ENCODE measurements at regions not wholly inside any gene's neighbourhood (a gene's known extent, or its start where the extent isn't known, plus 50 kb on each side); places are given as distances from the start of the nearest gene placed in this dataset.

DNA sequence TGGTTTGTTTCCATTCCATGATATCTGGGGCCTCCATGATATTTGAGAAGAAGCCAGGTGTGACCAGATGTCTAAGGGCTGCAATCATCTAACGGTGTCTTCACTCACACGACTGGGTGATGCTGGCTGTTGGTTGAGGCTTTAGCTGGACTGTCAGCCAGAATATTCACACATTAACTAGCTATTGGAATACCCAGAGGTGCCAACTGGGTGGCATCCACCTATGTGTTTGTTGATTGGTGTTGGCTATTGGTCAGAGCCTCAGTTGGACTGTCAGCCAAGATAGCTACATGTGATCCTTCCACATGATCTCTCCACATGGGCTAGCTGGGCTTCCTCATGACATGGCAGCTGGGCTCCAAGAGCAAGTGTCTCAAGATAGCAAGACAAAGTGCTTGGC lies 117.4 kb downstream of the CDCA7 start:
- Mint-ChIP-seq H3K4me1 (no peaks in the 10 kb centered on the region), H3K36me3 (ENCODE audit: low read depth) (no peaks in the 10 kb centered on the region), H3K27ac (no peak overlapping the region), H3K9me3 (ENCODE audit: low read depth) (no peaks in the 10 kb centered on the region), H3K4me3 (no peak overlapping the region), H3K27me3 (peaks cover 9% of the 10 kb centered on the region)
- no peak for DNase-seq
- intact Hi-C loops (cut with DNase I, micrococcal nuclease), result no loop called here
- ATAC-seq, result no peak
- ChIA-PET CTCF (no interaction called here), POLR2A (no interaction called here)

DNA sequence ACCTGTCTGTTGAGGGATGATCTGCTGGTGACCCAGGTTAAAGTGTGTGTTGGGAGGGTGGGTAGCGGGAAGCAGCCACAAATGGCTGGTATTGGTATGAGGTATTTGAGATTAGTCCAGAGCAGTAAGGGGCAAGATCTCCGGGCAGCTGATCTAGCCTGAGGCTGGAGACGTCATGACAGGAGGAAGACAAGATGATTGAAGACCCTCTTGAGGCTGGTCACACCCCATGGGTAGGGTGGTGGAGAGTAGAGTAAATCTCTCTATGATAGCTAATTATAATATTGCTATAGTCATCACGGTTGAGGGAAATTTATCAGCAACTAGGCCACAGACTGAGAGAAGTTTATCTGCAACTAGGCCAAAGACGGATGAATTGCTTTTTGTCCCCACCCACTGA lies 128.5 kb downstream of the CDCA7 start:
- CTCF ChIA-PET, result interaction anchor here (0.8 kb wide), 2 partner anchors 38 to 182 kb away, joined by 4 to 6 read pairs; no protein-coding TSS in a partner anchor
- H3K9me3 Mint-ChIP-seq (ENCODE audit: low read depth), result no peaks in the 10 kb centered on the region

DNA sequence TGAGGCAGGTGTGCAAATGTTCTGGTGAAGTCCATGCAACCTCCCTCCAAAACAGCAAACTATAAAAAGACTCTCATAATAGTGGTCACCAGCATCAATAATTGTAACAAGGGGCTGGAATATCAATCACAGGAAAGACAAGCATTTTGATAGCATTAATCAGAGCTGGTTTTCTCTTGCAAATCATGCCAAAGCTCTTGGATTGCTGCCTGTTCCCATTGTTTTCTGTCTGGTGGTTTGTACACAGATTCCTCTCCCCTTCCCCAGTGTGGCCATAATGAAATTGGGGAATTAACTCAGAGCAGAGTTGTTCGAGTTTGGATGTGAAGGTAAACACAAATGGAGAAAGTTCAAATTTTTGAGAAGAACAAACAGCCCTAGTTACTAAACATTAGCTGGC lies 134.2 kb downstream of the CDCA7 start:
- Mint-ChIP-seq H3K36me3 (ENCODE audit: low read depth) (no peaks in the 10 kb centered on the region), H3K4me3 (no peak overlapping the region), H3K9me3 (ENCODE audit: low read depth) (no peaks in the 10 kb centered on the region), H3K27ac (no peak overlapping the region), H3K4me1 (no peaks in the 10 kb centered on the region), H3K27me3 (peaks cover 16% of the 10 kb centered on the region)
- ChIA-PET CTCF (interaction anchor here (0.7 to 0.9 kb wide), 2 partner anchors 9 to 42 kb away, joined by 3 read pairs; no protein-coding TSS in a partner anchor), POLR2A (no interaction called here)
- intact Hi-C loops (cut with DNase I, micrococcal nuclease), result no loop called here
- DNase-seq (no peak), ATAC-seq (no peak)

More for the DNA sequence above, 128.5 kb downstream of the CDCA7 start:
- ATAC-seq (no peak), DNase-seq (no peak)
- H3K27ac Mint-ChIP-seq, result no peak overlapping the region
- no peaks in the 10 kb centered on the region for H3K4me1 Mint-ChIP-seq
- no peak overlapping the region for H3K4me3 Mint-ChIP-seq
- intact Hi-C loops (cut with DNase I, micrococcal nuclease), result no loop called here
- no peaks in the 10 kb centered on the region for H3K36me3 Mint-ChIP-seq (ENCODE audit: low read depth)
- peaks cover 7% of the 10 kb centered on the region for H3K27me3 Mint-ChIP-seq
- POLR2A ChIA-PET, result no interaction called here

DNA sequence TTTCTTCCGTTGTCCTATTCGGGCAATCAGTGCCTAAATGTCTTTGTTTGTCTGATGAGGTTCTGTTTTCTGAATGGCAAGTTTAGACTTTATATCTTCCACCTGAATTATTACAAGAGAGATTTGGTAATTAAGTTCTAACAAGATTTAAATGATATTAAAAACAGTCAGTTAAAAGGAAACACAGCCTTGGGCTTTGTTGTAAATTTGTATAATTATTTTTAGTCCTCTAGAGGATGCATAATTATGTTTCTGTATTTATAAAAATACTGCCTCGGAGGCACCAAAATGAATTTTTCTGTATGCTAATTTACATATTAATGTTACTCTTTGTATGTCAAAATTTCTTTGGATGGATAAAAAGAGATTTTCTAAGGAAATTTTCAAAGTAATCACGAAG lies 136.7 kb downstream of the CDCA7 start:
- Mint-ChIP-seq H3K9me3 (ENCODE audit: low read depth) (no peaks in the 10 kb centered on the region), H3K4me3 (no peak overlapping the region), H3K27ac (no peak overlapping the region), H3K27me3 (peaks cover 12% of the 10 kb centered on the region), H3K36me3 (ENCODE audit: low read depth) (no peaks in the 10 kb centered on the region), H3K4me1 (no peaks in the 10 kb centered on the region)
- CTCF ChIA-PET, result no interaction called here
- POLR2A ChIA-PET, result no interaction called here
- DNase-seq (no peak), ATAC-seq (no peak)
- intact Hi-C loops (cut with DNase I, micrococcal nuclease), result no loop called here

DNA sequence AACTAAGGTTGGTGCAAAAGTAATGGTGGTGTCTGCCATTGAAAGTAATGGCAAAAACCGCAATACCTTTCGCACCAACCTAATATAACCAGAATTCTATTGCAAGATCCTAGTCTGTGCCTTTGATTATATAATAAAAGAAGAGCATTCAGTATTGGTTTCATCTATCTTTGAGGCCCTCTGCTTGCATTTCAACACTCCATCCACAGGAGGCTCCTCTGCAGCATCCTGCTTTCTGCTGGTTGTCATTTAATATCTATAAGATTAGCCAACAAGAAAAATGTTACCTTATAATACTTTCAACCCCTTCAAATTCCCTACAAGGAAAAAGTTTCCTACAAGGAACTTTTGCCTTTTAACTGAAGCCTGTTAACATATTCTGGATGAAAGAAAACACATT lies 139.2 kb downstream of the CDCA7 start:
- Mint-ChIP-seq H3K4me1 (no peaks in the 10 kb centered on the region), H3K9me3 (ENCODE audit: low read depth) (no peaks in the 10 kb centered on the region), H3K4me3 (no peak overlapping the region), H3K27ac (no peak overlapping the region), H3K27me3 (peaks cover 9% of the 10 kb centered on the region), H3K36me3 (ENCODE audit: low read depth) (no peaks in the 10 kb centered on the region)
- ChIA-PET POLR2A (no interaction called here), CTCF (no interaction called here)
- DNase-seq (no peak), ATAC-seq (no peak)
- intact Hi-C loops (cut with DNase I, micrococcal nuclease), result no loop called here

DNA sequence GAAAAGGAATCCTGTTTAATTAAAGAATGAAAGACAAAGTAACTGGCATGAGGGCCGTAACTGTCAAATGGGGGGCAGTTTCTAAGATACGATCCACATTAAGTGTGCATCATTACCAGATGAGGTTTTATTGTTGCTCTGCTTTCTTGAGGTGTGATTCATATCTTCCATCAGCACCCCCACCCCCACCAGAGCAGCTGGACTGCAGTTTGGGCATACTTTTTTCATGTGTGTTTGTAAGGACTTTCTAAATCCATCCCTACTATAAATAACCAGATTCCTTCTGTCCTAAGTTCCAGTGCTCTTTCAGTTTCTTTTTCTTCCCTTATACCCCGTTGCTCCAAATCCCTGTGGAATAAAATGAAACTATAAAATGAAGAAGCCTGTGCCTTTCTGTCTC lies 142.1 kb downstream of the CDCA7 start:
- ChIA-PET POLR2A (no interaction called here), CTCF (no interaction called here)
- no peaks in the 10 kb centered on the region for H3K36me3 Mint-ChIP-seq (ENCODE audit: low read depth)
- no peaks in the 10 kb centered on the region for H3K4me1 Mint-ChIP-seq
- H3K9me3 Mint-ChIP-seq (ENCODE audit: low read depth), result peaks cover 2% of the 10 kb centered on the region
- intact Hi-C loops (cut with DNase I, micrococcal nuclease), result no loop called here
- no peak overlapping the region for H3K27ac Mint-ChIP-seq
- H3K27me3 Mint-ChIP-seq, result peaks cover 5% of the 10 kb centered on the region
- no peak overlapping the region for H3K4me3 Mint-ChIP-seq
- no peak for DNase-seq
- ATAC-seq, result no peak

DNA sequence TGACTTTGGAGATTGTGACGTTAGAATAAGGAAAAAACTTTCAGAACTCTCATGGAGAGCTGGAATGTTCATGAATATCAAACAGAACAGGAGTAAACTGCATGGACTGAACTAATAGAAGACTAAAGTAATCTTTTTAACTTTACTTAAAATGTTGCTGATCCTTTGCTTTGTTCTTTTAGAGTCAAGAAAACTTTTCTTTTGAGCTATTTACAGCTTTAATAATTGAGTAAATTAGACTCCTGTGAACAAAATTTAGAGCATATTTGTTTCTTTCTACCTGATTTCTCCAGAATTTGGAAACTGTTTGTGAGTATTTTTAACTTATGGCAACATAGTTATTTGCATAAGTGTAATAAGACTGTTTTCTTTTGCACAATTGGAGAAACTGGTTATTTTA lies 146.3 kb downstream of the CDCA7 start:
- no peaks in the 10 kb centered on the region for H3K4me1 Mint-ChIP-seq
- H3K27ac Mint-ChIP-seq, result no peak overlapping the region
- peaks cover 6% of the 10 kb centered on the region for H3K9me3 Mint-ChIP-seq (ENCODE audit: low read depth)
- intact Hi-C loops (cut with DNase I, micrococcal nuclease), result no loop called here
- CTCF ChIA-PET, result no interaction called here
- H3K4me3 Mint-ChIP-seq, result no peak overlapping the region
- peaks cover 15% of the 10 kb centered on the region for H3K27me3 Mint-ChIP-seq
- POLR2A ChIA-PET, result no interaction called here
- H3K36me3 Mint-ChIP-seq (ENCODE audit: low read depth), result no peaks in the 10 kb centered on the region
- ATAC-seq (no peak), DNase-seq (no peak)

DNA sequence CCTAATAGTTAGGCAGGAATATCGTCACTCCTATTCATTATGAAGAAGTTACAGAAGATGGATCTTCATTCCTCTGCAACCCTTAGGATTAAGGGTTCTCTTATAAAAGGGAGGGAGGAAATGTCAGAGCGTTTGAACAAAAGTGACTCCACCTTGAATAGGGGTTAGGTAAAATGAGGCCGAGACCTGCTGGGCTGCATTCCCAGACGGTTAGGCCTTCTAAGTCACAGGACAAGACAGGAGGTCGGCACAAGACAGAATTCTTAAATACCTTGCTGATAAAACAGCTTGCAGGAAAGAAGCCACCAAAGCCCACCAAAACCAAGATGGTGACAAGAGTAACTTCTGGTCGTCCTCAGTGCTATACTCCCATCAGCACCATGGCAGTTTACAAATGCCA lies 147.6 kb downstream of the CDCA7 start:
- no peak for DNase-seq
- Mint-ChIP-seq H3K9me3 (ENCODE audit: low read depth) (peaks cover 6% of the 10 kb centered on the region), H3K27me3 (peaks cover 15% of the 10 kb centered on the region), H3K27ac (no peak overlapping the region), H3K4me3 (no peak overlapping the region), H3K36me3 (ENCODE audit: low read depth) (no peaks in the 10 kb centered on the region), H3K4me1 (no peaks in the 10 kb centered on the region)
- CTCF ChIA-PET, result no interaction called here
- intact Hi-C loops (cut with DNase I, micrococcal nuclease), result no loop called here
- POLR2A ChIA-PET, result no interaction called here
- no peak for ATAC-seq

DNA sequence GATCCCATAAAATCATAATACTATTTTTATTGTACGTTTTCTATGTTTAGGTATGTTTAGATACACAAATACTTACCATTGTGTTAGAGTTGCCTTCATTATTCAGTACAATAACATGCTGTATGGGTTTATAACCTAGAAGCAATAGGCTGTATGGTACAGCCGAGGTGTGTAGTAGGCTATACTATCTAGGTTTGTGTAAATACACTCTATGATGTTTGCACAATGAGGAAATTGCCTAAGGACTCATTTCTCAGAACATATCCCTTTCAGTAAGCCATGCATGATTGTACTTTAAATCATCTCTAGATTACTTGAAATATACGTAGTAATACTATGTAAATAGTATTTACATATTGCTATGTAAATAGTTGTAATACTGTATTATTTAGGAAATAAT lies 156.7 kb downstream of the CDCA7 start:
- DNase-seq, result no peak
- no peak overlapping the region for H3K4me3 Mint-ChIP-seq
- CTCF ChIA-PET, result no interaction called here
- no peak overlapping the region for H3K27ac Mint-ChIP-seq
- POLR2A ChIA-PET, result no interaction called here
- H3K27me3 Mint-ChIP-seq, result peaks cover 15% of the 10 kb centered on the region
- no peaks in the 10 kb centered on the region for H3K4me1 Mint-ChIP-seq
- H3K36me3 Mint-ChIP-seq (ENCODE audit: low read depth), result no peaks in the 10 kb centered on the region
- intact Hi-C loops (cut with DNase I, micrococcal nuclease), result no loop called here
- H3K9me3 Mint-ChIP-seq (ENCODE audit: low read depth), result no peaks in the 10 kb centered on the region
- no peak for ATAC-seq

DNA sequence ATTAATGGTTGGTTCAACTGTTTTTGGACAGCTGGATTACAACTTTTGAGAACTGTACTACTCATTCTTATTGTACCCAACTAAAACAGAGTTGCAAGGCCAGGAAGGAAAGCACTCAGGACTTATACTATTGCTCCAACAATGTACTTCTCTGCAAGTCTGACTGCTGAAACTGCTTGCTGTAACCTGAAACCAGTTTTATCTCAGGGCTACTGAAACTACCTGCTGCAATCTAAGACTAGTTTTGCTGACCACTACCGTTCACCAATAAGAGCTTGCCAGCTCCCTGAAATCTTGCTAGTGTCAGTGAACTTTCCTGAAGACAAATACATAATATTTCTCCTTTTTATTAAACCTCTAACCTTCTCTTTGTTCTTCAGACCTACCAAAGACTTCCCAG lies 157.3 kb downstream of the CDCA7 start:
- CTCF ChIA-PET, result no interaction called here
- ATAC-seq (no peak), DNase-seq (no peak)
- Mint-ChIP-seq H3K4me1 (no peaks in the 10 kb centered on the region), H3K9me3 (ENCODE audit: low read depth) (peaks cover 3% of the 10 kb centered on the region), H3K27me3 (peaks cover 15% of the 10 kb centered on the region), H3K4me3 (no peak overlapping the region), H3K27ac (no peak overlapping the region), H3K36me3 (ENCODE audit: low read depth) (no peaks in the 10 kb centered on the region)
- intact Hi-C loops (cut with DNase I, micrococcal nuclease), result no loop called here
- POLR2A ChIA-PET, result no interaction called here

DNA sequence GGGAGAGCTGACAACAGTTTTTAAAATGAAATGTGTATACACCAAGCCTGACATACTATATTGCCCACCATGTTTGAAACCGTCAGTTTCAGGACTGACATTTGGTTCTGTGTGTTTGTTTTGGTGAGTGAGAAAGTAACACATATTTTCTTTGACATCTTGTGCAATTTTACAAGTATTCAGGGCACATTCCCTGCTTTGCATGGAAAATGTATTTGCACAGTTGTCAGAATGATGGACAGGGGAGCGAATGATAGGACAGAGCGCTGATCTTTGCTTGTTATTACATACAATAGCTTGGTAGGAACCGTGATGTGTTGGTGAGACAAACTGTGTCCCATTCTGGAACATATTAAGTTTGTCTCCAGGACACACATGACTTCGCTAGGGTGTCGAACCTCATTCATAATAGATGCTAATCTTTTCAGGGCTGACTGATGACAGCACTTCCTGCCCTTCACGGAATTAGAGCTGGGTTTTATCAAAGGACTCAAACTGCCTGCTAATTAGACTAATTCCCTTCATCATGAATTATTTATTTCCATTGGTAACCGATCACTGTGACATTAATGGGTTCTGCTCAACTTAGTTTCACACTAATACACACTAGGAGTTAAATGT lies 158.5 kb downstream of the CDCA7 start:
- Mint-ChIP-seq H3K4me3 (no peak overlapping the region), H3K4me1 (no peaks in the 10 kb centered on the region), H3K9me3 (ENCODE audit: low read depth) (peaks cover 6% of the 10 kb centered on the region), H3K27me3 (peaks cover 14% of the 10 kb centered on the region), H3K27ac (no peak overlapping the region), H3K36me3 (ENCODE audit: low read depth) (no peaks in the 10 kb centered on the region)
- ATAC-seq (no peak), DNase-seq (no peak)
- intact Hi-C loops (cut with DNase I, micrococcal nuclease), result no loop called here
- POLR2A ChIA-PET, result no interaction called here
- CTCF ChIA-PET, result no interaction called here

DNA sequence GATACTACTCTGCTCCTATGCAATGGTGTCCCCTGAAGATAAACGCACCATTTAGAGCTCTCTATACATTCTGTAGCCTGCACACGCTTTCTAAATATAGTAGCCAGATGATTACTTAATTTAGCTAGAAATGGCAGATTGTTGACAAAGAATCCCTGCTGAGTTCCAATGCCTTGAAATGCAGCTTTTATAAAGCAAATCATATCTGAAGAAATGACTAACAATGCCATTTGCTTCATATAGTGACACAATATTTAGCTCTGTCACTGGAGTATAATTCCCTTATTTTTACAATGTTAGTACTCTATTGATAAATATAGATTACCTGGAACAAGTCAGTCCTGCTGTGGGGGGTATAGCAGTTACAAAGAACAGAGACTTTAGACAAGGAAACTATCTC lies 166.2 kb downstream of the CDCA7 start:
- H3K27me3 Mint-ChIP-seq, result peaks cover 11% of the 10 kb centered on the region
- H3K9me3 Mint-ChIP-seq (ENCODE audit: low read depth), result peaks cover 6% of the 10 kb centered on the region
- DNase-seq (no peak), ATAC-seq (no peak)
- CTCF ChIA-PET, result no interaction called here
- POLR2A ChIA-PET, result no interaction called here
- no peaks in the 10 kb centered on the region for H3K4me1 Mint-ChIP-seq
- intact Hi-C loops (cut with DNase I, micrococcal nuclease), result no loop called here
- no peaks in the 10 kb centered on the region for H3K36me3 Mint-ChIP-seq (ENCODE audit: low read depth)
- no peak overlapping the region for H3K4me3 Mint-ChIP-seq
- H3K27ac Mint-ChIP-seq, result no peak overlapping the region

Data from activated CD4-positive, alpha-beta T cell treated with anti-CD3 and anti-CD28 coated beads for 36 hours (primary cell).